GM23338 (cell line): ENCODE measurements at regions not wholly inside any gene's neighbourhood (a gene's known extent, or its start where the extent isn't known, plus 50 kb on each side); places are given as distances from the start of the nearest gene placed in this dataset.

Experiments
- ATAC-seq: fragments of 200-7000 bp; cut with Tn5 transposase; 3 replicates; pipeline ENCODE4 v1.9.1; 2020
- DNase-seq: peaks from one replicate; pipeline ENCODE4 v3.0.0-alpha.2; 2015; ENCODE audit warnings: low spot score
- H2AFZ ChIP-seq: fragments of 200-600 bp; sonication (generic); 2 replicates; pipeline ENCODE4 v1.8.0; 2016; ENCODE audit warnings: antibody characterized with exemption, mild to moderate bottlenecking, moderate library complexity
- H3F3A ChIP-seq: fragments of 200-600 bp; sonication (generic); replicated peaks from 2 replicates; pipeline ENCODE4 v1.8.0; 2017; ENCODE audit warnings: antibody characterized with exemption, mixed run types, low read depth
- H3K27ac ChIP-seq: fragments of 200-600 bp; sonication (generic); 2 replicates; pipeline ENCODE4 v1.6.1; 2016; ENCODE audit warnings: low read depth
- H3K27me3 ChIP-seq: fragments of 200-600 bp; sonication (generic); 2 replicates; pipeline ENCODE4 v1.8.0; 2016; ENCODE audit warnings: mild to moderate bottlenecking, mixed run types, moderate library complexity; ENCODE audit not compliant: insufficient read depth
- H3K36me3 ChIP-seq: fragments of 200-600 bp; sonication (generic); 2 replicates; pipeline ENCODE4 v1.8.0; 2016; ENCODE audit warnings: mild to moderate bottlenecking; ENCODE audit not compliant: insufficient read depth
- H3K4me1 ChIP-seq: fragments of 200-600 bp; sonication (generic); 2 replicates; pipeline ENCODE4 v1.8.0; 2016; ENCODE audit warnings: mild to moderate bottlenecking, moderate library complexity; ENCODE audit not compliant: insufficient read depth
- H3K4me2 ChIP-seq: fragments of 200-600 bp; sonication (generic); 2 replicates; pipeline ENCODE4 v1.7.1; 2017; ENCODE audit warnings: mixed run types
- H3K4me3 ChIP-seq: fragments of 200-600 bp; sonication (generic); 2 replicates; pipeline ENCODE4 v1.6.1; 2016; ENCODE audit warnings: mixed run types
- H3K79me2 ChIP-seq: fragments of 200-600 bp; sonication (generic); replicated peaks from 2 replicates; pipeline ENCODE4 v1.8.0; 2017; ENCODE audit warnings: mild to moderate bottlenecking; ENCODE audit not compliant: insufficient read depth
- H3K9me2 ChIP-seq: fragments of 200-600 bp; sonication (generic); 2 replicates; pipeline ENCODE4 v1.8.0; 2017; ENCODE audit not compliant: insufficient read depth
- H4K20me1 ChIP-seq: fragments of 200-600 bp; sonication (generic); replicated peaks from 2 replicates; pipeline ENCODE4 v1.8.0; 2017; ENCODE audit warnings: mild to moderate bottlenecking; ENCODE audit not compliant: insufficient read depth
- H3K27ac Mint-ChIP-seq: 2 replicates; pipeline ENCODE4 v1.8.0; 2020; ENCODE audit warnings: inconsistent platforms, mild to moderate bottlenecking, moderate library complexity, mixed read lengths
- H3K27me3 Mint-ChIP-seq: 3 replicates; pipeline ENCODE4 v1.8.0; 2022; ENCODE audit warnings: low read depth, mild to moderate bottlenecking, moderate library complexity, mixed read lengths, inconsistent platforms; ENCODE audit not compliant: insufficient read depth, poor library complexity
- H3K36me3 Mint-ChIP-seq: 3 replicates; pipeline ENCODE4 v1.8.0; 2021; ENCODE audit warnings: low read depth, mild to moderate bottlenecking, inconsistent platforms, moderate library complexity, mixed read lengths
- H3K4me1 Mint-ChIP-seq: 3 replicates; pipeline ENCODE4 v1.8.0; 2020; ENCODE audit warnings: mild to moderate bottlenecking, inconsistent platforms, mixed read lengths
- H3K4me3 Mint-ChIP-seq: 3 replicates; pipeline ENCODE4 v1.8.0; 2021; ENCODE audit warnings: moderate library complexity, mild to moderate bottlenecking, inconsistent platforms, mixed read lengths
- H3K9me3 Mint-ChIP-seq: 3 replicates; pipeline ENCODE4 v1.8.0; 2020; ENCODE audit warnings: moderate library complexity, mild to moderate bottlenecking, inconsistent platforms, mixed read lengths
- CREB1 ChIP-seq: fragments of 250-450 bp; sonication (Bioruptor Pico); IDR thresholded peaks from 2 replicates; pipeline ENCODE4 v1.5.0; 2020; ENCODE audit warnings: low read depth, mild to moderate bottlenecking, moderate library complexity
- EZH2 ChIP-seq: fragments of 200-600 bp; sonication (generic); IDR thresholded peaks from one replicate; pipeline ENCODE4 v1.8.0; 2017; ENCODE audit warnings: antibody characterized with exemption, mild to moderate bottlenecking, low read depth; ENCODE audit not compliant: unreplicated experiment
- EZH2phosphoT487 ChIP-seq: fragments of 200-600 bp; sonication (generic); IDR thresholded peaks from one replicate; pipeline ENCODE4 v1.8.1; 2018; ENCODE audit warnings: antibody characterized with exemption; ENCODE audit not compliant: unreplicated experiment
- JUNB ChIP-seq: IDR thresholded peaks from one replicate; pipeline ENCODE4 v1.6.1; 2016; ENCODE audit warnings: antibody characterized with exemption; ENCODE audit not compliant: unreplicated experiment
- NANOG ChIP-seq: IDR thresholded peaks from 2 replicates; pipeline ENCODE4 v1.6.1; 2016; ENCODE audit warnings: antibody characterized with exemption, borderline replicate concordance
- POLR2AphosphoS5 ChIP-seq: IDR thresholded peaks from 2 replicates; pipeline ENCODE4 v1.6.1; 2016; ENCODE audit warnings: antibody characterized with exemption, low read depth
- STAT1 ChIP-seq: IDR thresholded peaks from one replicate; pipeline ENCODE4 v1.6.1; 2016; ENCODE audit warnings: antibody characterized with exemption; ENCODE audit not compliant: unreplicated experiment
- ZNF114 ChIP-seq: fragments of 250-450 bp; sonication (Bioruptor Pico); IDR thresholded peaks from 2 replicates; pipeline ENCODE4 v1.5.0; 2020; ENCODE audit warnings: mild to moderate bottlenecking, moderate library complexity
- ZNF331 ChIP-seq: fragments of 250-450 bp; sonication (Bioruptor Pico); IDR thresholded peaks from 2 replicates; pipeline ENCODE4 v1.5.0; 2020; ENCODE audit warnings: low read depth, mild to moderate bottlenecking, moderate library complexity
- TF ChIP-seq, protein P1 (sequence below): IDR thresholded peaks from one replicate; pipeline ENCODE4 v1.6.1; 2018; ENCODE audit warnings: antibody characterized with exemption; ENCODE audit not compliant: unreplicated experiment
- TF ChIP-seq, protein P2 (sequence below), 2 experiments: fragments of 200-600 bp in 1 of 2; sonication (generic) in 1 of 2; conservative IDR thresholded peaks; 2 replicates each; pipeline versions ENCODE4 v1.5.1 to v1.6.1; 2016 to 2017; ENCODE audit warnings: antibody characterized with exemption in 2 of 2, low read depth in 2 of 2, mild to moderate bottlenecking in 2 of 2, moderate library complexity in 1 of 2
- TF ChIP-seq, protein P3 (sequence below): fragments of 250-450 bp; sonication (Bioruptor Pico); IDR thresholded peaks from 2 replicates; pipeline ENCODE4 v1.5.0; 2020; ENCODE audit warnings: mild to moderate bottlenecking, moderate library complexity
- TF ChIP-seq, protein P4 (sequence below): IDR thresholded peaks from 2 replicates; pipeline ENCODE4 v1.6.1; 2016; ENCODE audit warnings: antibody characterized with exemption

DNA sequence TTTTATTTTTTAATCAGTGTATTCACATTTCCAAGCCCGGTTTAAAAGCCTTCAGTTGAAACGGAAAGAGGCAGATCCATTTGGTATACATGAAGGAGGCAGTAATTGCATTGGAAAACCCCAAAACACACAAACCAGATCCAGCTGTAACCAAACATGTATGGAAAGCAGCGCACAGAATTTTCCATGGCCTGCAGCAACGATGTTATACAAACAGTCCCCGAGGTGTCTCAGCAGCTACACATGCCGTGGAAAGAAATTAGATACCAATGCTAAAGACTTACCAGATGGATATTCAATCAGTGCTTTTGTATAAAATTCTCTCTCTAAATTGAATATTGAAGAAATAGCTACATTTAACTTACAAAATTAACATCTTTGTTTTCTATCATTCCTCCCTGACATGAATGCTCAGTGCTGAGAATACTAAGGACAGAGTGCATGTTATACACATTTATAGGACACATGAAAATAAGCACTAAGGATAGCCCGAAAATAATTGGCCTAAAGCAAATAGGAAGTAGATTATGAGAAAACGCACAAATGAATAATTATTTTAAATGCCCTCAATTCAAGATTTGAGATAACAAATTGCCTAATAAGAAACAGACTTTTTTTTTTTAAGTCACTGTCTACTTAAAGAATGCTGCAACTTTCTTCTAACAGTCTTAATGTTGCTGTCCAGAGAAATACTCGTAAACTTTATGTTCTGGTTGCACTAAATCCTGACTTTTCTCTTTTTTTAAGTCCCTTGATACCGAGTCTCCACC, 713.1 kb downstream of the HDGFL1 start:
- DNase-seq (no peak), ATAC-seq (no peak)
- Mint-ChIP-seq H3K4me1 (no peaks in the 10 kb centered on the region), H3K9me3 (no peaks in the 10 kb centered on the region), H3K27ac (no peak overlapping the region), H3K4me3 (no peak overlapping the region), H3K36me3 (no peaks in the 10 kb centered on the region), H3K27me3 (no peaks in the 10 kb centered on the region)
- H3K4me2 ChIP-seq, result no peak overlapping the region
- no peak overlapping the region for H3K4me3 ChIP-seq
- peaks cover 4% of the 10 kb centered on the region; the same call in 1 of the 2 replicates for H3K9me2 ChIP-seq
- no peaks in the 10 kb centered on the region for H3K27me3 ChIP-seq
- H3K79me2 ChIP-seq, result no peaks in the 10 kb centered on the region
- no peak overlapping the region for H3K27ac ChIP-seq
- TF ChIP-seq, protein P1, sequence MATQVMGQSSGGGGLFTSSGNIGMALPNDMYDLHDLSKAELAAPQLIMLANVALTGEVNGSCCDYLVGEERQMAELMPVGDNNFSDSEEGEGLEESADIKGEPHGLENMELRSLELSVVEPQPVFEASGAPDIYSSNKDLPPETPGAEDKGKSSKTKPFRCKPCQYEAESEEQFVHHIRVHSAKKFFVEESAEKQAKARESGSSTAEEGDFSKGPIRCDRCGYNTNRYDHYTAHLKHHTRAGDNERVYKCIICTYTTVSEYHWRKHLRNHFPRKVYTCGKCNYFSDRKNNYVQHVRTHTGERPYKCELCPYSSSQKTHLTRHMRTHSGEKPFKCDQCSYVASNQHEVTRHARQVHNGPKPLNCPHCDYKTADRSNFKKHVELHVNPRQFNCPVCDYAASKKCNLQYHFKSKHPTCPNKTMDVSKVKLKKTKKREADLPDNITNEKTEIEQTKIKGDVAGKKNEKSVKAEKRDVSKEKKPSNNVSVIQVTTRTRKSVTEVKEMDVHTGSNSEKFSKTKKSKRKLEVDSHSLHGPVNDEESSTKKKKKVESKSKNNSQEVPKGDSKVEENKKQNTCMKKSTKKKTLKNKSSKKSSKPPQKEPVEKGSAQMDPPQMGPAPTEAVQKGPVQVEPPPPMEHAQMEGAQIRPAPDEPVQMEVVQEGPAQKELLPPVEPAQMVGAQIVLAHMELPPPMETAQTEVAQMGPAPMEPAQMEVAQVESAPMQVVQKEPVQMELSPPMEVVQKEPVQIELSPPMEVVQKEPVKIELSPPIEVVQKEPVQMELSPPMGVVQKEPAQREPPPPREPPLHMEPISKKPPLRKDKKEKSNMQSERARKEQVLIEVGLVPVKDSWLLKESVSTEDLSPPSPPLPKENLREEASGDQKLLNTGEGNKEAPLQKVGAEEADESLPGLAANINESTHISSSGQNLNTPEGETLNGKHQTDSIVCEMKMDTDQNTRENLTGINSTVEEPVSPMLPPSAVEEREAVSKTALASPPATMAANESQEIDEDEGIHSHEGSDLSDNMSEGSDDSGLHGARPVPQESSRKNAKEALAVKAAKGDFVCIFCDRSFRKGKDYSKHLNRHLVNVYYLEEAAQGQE, result no peak
- TF ChIP-seq EZH2phosphoT487, result no peak
- TF ChIP-seq, protein P2, sequence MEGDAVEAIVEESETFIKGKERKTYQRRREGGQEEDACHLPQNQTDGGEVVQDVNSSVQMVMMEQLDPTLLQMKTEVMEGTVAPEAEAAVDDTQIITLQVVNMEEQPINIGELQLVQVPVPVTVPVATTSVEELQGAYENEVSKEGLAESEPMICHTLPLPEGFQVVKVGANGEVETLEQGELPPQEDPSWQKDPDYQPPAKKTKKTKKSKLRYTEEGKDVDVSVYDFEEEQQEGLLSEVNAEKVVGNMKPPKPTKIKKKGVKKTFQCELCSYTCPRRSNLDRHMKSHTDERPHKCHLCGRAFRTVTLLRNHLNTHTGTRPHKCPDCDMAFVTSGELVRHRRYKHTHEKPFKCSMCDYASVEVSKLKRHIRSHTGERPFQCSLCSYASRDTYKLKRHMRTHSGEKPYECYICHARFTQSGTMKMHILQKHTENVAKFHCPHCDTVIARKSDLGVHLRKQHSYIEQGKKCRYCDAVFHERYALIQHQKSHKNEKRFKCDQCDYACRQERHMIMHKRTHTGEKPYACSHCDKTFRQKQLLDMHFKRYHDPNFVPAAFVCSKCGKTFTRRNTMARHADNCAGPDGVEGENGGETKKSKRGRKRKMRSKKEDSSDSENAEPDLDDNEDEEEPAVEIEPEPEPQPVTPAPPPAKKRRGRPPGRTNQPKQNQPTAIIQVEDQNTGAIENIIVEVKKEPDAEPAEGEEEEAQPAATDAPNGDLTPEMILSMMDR (conservative IDR thresholded peaks at IDR 0.05; ENCODE audit: low read depth in 2 of 2), result no peak
- TF ChIP-seq CREB1 (CRISPR knock-in tag), result no peak
- TF ChIP-seq ZNF331 (CRISPR knock-in tag), result no peak
- TF ChIP-seq NANOG, result no peak
- no peak for TF ChIP-seq JUNB
- no peak for TF ChIP-seq POLR2AphosphoS5
- TF ChIP-seq, protein P3, sequence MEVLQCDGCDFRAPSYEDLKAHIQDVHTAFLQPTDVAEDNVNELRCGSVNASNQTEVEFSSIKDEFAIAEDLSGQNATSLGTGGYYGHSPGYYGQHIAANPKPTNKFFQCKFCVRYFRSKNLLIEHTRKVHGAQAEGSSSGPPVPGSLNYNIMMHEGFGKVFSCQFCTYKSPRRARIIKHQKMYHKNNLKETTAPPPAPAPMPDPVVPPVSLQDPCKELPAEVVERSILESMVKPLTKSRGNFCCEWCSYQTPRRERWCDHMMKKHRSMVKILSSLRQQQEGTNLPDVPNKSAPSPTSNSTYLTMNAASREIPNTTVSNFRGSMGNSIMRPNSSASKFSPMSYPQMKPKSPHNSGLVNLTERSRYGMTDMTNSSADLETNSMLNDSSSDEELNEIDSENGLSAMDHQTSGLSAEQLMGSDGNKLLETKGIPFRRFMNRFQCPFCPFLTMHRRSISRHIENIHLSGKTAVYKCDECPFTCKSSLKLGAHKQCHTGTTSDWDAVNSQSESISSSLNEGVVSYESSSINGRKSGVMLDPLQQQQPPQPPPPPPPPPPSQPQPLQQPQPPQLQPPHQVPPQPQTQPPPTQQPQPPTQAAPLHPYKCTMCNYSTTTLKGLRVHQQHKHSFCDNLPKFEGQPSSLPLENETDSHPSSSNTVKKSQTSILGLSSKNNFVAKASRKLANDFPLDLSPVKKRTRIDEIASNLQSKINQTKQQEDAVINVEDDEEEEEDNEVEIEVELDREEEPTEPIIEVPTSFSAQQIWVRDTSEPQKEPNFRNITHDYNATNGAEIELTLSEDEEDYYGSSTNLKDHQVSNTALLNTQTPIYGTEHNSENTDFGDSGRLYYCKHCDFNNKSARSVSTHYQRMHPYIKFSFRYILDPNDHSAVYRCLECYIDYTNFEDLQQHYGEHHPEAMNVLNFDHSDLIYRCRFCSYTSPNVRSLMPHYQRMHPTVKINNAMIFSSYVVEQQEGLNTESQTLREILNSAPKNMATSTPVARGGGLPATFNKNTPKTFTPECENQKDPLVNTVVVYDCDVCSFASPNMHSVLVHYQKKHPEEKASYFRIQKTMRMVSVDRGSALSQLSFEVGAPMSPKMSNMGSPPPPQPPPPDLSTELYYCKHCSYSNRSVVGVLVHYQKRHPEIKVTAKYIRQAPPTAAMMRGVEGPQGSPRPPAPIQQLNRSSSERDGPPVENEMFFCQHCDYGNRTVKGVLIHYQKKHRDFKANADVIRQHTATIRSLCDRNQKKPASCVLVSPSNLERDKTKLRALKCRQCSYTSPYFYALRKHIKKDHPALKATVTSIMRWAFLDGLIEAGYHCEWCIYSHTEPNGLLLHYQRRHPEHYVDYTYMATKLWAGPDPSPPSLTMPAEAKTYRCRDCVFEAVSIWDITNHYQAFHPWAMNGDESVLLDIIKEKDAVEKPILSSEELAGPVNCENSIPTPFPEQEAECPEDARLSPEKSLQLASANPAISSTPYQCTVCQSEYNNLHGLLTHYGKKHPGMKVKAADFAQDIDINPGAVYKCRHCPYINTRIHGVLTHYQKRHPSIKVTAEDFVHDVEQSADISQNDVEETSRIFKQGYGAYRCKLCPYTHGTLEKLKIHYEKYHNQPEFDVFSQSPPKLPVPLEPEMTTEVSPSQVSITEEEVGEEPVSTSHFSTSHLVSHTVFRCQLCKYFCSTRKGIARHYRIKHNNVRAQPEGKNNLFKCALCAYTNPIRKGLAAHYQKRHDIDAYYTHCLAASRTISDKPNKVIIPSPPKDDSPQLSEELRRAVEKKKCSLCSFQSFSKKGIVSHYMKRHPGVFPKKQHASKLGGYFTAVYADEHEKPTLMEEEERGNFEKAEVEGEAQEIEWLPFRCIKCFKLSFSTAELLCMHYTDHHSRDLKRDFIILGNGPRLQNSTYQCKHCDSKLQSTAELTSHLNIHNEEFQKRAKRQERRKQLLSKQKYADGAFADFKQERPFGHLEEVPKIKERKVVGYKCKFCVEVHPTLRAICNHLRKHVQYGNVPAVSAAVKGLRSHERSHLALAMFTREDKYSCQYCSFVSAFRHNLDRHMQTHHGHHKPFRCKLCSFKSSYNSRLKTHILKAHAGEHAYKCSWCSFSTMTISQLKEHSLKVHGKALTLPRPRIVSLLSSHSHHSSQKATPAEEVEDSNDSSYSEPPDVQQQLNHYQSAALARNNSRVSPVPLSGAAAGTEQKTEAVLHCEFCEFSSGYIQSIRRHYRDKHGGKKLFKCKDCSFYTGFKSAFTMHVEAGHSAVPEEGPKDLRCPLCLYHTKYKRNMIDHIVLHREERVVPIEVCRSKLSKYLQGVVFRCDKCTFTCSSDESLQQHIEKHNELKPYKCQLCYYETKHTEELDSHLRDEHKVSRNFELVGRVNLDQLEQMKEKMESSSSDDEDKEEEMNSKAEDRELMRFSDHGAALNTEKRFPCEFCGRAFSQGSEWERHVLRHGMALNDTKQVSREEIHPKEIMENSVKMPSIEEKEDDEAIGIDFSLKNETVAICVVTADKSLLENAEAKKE (CRISPR knock-in tag), result no peak
- TF ChIP-seq, protein P4, sequence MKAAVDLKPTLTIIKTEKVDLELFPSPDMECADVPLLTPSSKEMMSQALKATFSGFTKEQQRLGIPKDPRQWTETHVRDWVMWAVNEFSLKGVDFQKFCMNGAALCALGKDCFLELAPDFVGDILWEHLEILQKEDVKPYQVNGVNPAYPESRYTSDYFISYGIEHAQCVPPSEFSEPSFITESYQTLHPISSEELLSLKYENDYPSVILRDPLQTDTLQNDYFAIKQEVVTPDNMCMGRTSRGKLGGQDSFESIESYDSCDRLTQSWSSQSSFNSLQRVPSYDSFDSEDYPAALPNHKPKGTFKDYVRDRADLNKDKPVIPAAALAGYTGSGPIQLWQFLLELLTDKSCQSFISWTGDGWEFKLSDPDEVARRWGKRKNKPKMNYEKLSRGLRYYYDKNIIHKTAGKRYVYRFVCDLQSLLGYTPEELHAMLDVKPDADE, result no peak
- no peak for TF ChIP-seq ZNF114 (CRISPR knock-in tag)
- TF ChIP-seq EZH2, result no peak
- TF ChIP-seq STAT1, result no peak
- no peaks in the 10 kb centered on the region for H4K20me1 ChIP-seq
- no peaks in the 10 kb centered on the region for H3K36me3 ChIP-seq
- no peaks in the 10 kb centered on the region for H3K4me1 ChIP-seq
- no peaks in the 10 kb centered on the region for H3F3A ChIP-seq
- H2AFZ ChIP-seq, result no peak overlapping the region
